GM19397 (cell line): ENCODE measurements at regions not wholly inside any gene's neighbourhood (a gene's known extent, or its start where the extent isn't known, plus 50 kb on each side); places are given as distances from the start of the nearest gene placed in this dataset.
"Not testable (repeated sequence)": the region's sequence is repeated elsewhere in the genome, so short reads cannot be mapped to it uniquely, and the experiment has no call there.

Experiments
- ATAC-seq: cut with Tn5 transposase; IDR thresholded peaks from one replicate; pipeline ENCODE4 v1.9.1; 2021; ENCODE audit warnings: mild to moderate bottlenecking, moderate library complexity; ENCODE audit not compliant: unreplicated experiment

DNA sequence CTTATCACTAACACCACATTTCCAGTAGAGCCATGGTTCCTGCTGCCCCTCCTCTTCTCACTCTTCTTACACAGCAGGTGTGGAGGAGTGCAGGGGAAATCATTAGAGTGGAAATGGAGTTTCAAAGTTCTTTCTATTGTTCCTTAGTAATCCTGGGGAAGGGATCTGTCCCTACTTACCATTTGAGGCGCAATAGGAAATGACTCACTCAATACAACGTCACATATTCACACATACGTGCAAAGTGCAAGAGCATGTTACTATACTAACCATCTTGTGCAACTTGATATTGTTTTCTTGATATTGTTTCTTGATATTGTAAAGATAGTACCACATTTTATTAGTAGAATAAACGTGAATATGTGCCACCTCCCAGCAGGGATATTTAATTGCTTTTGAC lies 1010.2 kb downstream of the DNAJB9 start:
- no peak for ATAC-seq

DNA sequence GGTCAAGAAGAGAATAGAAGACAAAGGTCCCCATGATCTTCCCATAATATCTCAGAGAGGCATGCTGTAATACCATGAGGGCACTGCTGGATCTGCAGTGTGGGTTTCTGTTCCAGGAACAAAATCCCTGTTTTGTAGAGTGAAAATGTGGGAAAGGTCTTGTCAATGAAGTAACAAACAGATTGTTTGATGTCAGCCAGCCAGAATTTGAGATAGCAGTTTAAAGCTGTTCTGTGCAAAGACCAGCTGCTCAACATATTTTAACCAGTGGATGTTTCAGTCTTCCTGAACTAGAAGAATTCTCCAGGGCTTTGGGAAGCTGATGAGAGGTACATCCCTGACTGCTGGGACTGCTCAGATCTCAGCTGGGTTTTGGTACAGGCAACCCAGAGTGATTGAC lies 1012.5 kb downstream of the DNAJB9 start:
- no peak for ATAC-seq

DNA sequence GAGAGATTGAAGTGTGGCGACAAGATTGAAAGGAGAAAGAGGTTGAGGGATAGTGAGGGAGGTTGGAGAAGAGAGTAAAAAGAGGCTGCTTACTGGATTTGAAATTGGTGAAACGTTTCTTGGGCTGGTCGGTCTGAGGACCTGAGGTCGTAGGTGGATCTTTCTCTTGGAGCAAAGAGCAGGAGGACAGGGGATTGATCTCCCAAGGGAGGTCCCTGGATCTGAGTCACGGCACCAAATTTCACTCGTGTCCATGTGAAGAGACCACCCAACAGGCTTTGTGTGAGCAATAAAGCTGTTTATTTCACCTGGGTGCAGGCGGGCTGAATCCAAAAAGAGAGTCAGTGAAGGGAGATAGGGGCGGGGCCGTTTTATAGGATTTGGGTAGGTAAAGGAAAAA lies 1027.3 kb downstream of the DNAJB9 start:
- ATAC-seq, result not testable (repeated sequence)

DNA sequence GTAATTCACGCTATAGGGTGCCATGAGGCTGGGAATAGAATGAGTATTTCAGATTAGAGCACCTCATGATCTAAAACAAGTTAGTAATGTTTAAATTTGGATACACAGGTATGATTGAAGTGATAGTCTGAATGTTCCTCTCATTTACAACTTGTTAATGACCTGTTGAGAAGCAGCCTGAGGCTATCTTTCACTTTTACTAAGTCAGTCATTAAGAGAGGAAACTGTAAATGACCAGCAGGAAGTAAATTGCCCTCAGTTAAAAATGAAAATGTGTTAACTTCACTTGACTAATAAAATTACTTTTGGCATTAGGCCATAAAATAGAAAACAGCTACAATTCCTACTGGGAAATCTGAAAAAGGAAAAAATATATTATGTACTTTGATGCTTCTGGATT lies 1042.0 kb downstream of the DNAJB9 start:
- no peak for ATAC-seq

DNA sequence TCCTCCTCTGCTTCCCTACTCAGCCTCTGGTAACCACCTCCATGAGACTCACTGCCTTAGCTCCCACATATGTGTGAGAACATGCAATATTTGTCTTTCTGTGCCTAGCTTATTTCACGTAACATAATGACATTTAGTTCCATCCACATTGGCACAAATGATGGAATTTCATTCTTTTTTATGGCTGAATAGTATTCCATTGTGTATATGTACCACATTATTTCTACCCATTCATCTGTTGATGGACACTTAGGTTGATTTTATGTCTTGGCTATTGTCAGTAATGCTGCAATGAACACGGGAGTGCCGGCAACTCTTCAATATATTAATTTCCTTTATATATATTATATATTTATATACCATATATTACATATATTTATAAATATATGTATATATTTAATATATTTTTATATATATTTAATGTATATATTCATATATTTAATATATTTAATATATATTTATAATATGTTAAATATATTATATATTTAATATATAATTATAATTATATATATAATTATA lies 1046.9 kb downstream of the DNAJB9 start:
- no peak for ATAC-seq

DNA sequence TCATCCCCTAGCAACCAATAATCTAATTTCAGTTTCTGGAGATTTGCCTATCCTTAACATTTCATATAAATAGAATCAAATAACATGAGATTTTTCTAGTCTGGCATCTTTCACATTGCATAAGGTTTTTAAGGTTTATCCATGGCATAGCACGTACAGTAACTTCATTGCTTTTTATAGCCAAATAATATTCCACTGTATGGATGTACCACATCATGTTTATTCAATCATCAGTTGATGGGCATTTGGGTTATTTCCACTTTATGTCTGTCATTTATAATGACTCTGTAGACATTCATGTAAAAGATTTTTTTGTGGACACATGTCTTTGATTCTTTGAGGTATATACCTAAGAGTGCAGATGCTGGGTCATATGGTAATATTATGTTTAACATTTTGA lies 1052.6 kb downstream of the DNAJB9 start:
- ATAC-seq, result no peak

DNA sequence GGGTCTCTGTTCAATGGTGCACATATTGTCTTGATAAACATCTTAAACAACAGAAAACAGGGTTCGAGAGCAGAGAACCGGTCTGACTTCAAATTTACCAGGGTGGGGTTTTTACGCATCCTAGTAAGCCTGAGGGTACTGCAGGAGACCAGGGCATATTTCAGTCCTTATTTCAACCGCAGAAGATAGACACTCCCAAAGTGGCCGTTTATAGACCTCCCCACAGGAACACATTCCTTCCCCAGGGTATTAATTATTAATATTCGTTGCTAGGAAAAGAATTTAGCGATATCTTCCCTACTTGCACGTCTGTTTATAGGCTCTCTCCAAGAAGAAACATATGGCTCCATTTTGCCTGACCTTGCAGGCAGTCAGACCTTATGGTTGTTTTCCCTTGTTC lies 1063.2 kb downstream of the DNAJB9 start:
- not testable (repeated sequence) for ATAC-seq

DNA sequence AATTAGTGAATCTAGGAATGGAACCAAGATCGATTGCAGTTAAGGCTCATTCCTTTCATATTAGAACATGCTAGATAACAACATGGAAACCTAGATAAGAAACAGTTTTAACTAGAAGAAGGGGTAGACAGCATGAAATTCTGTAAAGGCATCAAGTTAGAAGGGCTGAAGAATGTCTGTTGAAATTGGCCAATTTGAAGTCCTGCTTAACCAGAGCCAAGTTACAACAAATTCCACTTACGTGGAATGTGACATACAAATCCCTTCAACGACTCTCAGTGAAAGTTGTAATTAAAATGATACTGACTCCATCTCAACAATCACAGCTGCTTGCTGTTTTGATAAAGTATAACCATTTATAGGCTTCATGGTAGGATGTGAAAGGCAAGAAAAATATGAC lies 1065.7 kb downstream of the DNAJB9 start:
- no peak for ATAC-seq

DNA sequence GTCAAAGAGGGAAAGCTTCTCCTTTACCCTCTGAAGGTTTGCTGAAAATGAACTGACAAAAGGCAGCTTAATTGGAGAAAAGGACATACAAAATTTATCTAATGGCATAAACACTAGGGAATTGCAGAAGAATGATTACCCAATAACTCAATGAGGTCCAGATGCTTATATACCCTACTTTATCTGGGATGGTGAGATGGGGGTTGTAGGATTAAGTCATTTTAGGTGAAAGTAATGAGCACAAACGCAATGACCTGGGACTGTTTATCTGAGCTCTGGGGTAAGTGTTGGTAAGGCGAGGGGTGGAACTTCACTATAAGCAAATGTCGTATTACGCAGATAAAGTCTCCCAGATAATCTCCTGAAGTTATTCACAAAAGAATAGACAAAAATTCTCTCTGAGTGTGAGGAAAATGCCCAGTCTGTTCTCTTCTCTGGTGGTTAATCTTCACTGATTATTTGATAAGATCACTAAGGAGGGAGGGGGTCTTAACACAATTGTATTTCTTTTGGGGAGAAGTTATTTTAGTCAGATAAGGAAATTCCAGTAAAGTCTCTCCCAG lies 1067.8 kb downstream of the DNAJB9 start:
- no peak for ATAC-seq

DNA sequence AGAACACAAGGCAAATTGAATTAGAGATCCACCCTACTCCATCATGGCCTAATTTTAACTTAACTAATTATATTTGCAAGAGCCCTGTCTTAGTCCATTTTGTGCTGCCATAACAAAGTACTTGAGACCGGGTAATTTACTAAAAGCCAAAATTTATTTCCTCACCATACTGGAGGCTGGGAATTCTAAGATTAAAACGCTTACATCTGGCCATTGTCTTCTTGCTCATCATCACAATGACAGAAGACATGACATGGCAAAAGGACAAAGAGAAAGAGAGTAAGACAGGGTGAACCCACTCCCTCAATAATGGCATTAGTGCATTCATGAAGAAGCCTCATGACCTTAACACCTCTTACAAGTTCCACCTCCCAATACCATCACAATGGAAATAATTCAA lies 1068.6 kb downstream of the DNAJB9 start:
- no peak for ATAC-seq

DNA sequence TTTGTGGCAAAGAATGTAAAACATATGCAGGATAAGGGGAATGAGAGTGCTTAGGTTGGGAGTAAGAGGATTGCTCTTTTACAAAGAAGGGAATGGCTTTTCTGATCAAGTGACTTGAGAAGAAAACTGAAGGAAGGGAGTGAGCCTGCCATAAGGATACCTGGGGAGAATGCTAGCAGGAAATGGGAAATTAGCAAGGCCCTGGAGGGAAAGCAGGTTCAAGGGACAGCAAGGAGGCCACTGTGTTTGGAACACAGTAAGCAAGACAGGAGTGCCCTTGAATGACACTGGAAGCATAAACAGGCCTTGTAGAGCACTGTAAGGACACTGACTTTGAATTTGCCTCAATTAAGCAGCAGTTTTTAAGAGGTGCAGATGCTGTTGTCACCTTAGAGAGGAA lies 1069.9 kb downstream of the DNAJB9 start:
- no peak for ATAC-seq

DNA sequence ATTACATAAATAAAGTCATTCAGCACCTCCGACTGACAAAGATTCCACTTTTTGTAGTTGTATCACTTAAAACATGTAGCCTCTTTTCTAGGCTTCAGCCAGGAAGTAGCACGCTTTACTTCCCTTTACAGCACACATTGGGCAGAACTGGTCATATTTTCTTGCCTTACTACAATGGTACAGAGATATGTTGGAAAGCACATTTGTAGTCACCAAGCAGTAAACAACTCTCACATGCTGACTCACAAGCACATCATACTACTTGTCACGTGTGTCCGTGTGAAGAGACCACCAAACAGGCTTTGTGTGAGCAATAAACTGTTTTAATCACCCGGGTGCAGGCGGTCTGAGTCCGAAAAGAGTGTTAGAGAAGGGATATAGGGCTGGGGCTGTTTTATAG lies 1071.8 kb downstream of the DNAJB9 start:
- ATAC-seq, result no peak

DNA sequence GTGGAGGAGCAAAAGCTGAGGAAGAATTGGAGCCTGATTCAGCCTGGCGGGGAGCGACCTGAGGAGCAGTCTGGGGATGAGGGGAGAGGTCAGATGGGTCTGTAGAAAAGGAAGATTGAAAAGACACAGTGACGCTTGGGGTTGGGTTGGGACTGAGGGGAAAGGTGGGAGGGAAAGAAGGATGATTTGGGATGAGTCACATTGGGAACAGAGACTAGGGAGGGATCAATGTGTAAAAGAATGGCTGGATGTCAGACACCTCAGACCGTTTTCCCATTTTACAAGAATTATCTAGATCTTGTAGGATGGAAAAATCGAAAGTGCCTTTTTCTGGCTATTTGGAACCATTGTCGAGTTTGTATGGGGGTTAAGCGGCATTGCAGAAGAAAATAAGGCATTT lies 1076.5 kb downstream of the DNAJB9 start:
- ATAC-seq, result no peak

DNA sequence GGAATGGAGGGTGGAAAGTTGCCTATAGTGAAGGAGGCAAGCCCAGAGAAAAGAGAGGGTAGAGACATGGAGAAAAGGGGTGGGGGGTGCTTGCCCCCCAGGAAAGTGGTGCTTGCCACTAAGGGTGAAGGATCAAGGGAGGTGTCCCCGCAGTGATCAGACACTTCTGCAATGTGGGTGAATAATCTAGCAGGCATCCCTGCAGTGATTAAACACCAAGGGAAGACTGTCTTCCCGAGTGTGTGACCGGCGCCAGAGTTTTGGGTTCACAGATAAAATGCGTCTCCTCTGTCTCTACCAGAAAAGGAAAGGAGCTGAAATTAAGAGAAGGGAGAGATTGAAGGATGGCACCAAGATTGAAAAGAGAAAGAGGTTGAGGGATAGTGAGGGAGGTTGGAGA lies 1076.9 kb downstream of the DNAJB9 start:
- ATAC-seq, result not testable (repeated sequence)

DNA sequence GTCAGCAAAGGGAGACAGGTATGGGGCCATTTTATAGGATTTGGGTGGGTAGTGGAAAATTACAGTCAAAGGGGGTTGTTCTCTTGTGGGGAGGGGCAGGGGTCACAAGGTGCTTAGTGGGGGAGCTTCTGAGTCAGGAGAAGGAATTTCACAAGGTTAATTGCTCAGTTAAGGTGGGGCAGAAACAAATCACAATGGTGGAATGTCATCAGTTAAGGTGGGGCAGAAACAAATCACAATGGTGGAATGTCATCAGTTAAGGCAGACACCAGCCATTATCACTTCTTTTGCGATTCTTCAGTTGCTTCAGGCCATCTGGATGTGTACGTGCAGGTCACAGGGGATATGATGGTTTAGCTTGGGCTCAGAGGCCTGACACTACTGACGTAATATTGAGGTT lies 1077.6 kb downstream of the DNAJB9 start:
- ATAC-seq, result not testable (repeated sequence)

DNA sequence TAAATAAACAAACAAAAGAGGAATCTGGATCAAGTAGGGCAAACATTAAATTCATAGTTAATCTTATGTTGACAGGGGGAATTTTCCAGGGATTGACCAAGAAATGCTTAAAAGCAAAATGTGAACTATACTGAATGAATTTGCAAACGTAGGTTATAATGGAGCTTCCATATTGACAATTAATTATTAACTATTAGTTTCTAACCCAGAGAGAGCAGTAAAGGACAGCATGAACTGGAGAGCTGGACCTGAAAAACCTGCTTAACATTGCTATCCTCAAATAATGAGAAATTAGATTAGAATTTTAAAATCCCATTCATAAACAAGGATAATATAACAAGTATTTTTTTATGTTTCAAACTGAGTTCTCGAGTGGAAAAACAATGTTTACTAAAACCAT lies 1089.6 kb downstream of the DNAJB9 start:
- ATAC-seq, result no peak

DNA sequence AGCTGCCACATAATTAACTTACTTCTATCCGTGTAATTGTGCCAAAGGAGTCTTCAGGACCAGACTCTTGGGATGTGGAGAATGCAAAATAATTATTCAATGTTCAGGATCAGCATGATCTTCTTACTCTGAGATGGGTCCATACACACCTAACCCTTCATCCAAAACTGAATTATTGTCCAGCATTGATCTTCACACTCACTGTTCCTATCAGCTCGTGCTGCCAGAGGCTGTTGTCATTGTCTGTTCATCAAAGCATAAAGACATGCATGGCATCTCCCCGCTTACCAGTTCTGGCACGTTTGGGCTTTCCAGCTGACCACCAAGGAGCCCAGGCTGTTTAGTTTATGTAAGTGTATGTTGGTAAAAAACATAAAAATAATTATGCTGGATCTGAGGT lies 1090.7 kb downstream of the DNAJB9 start:
- no peak for ATAC-seq

DNA sequence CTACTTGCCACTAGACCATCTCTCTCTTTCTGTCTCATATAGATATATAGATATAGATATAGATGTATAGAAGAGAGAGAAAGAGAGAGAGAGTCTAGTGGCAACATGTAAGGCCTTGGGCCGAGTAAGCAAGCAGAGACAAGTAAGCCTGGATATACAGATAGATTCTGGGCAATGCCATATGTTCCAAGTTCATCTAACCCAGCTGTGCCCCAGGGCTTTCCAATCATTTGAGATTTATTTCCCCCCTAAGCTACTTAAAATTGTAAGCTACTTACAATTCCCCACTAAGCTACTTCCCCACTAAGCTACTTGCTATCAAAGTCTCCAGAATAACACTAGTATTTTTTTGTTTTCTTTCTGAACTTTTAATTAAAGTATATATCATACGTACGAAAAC lies 1094.1 kb downstream of the DNAJB9 start:
- no peak for ATAC-seq

DNA sequence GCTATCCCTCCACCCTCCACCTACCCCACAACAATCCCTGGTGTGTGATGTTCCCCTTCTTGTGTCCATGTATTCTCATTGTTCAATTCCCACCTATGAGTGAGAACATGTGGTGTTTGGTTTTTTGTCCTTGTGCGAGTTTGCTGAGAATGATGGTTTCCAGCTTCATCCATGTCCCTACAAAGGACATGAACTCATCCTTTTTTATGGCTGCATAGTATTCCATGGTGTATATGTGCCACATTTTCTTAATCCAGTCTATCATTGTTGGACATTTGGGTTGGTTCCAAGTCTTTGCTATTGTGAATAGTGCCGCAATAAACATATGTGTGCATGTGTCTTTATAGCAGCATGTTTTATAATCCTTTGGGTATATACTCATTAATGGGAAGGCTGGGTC lies 1117.6 kb downstream of the DNAJB9 start:
- ATAC-seq, result not testable (repeated sequence)

DNA sequence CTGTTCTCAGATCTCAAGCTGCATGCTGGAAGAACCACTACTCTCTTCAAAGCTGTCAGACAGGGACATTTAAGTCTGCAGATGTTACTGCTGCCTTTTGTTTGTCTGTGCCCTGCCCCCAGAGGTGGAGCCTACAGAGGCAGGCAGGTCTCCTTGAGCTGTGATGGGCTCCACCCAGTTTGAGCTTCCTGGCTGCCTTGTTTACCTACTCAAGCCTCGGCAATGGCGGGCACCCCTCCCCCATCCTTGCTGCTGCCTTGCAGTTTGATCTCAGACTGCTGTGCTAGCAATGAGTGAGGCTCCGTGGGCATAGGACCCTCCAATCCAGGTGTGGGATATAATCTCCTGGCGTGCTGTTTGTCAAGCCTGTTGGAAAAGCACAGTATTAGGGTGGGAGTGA lies 1122.9 kb downstream of the DNAJB9 start:
- not testable (repeated sequence) for ATAC-seq

DNA sequence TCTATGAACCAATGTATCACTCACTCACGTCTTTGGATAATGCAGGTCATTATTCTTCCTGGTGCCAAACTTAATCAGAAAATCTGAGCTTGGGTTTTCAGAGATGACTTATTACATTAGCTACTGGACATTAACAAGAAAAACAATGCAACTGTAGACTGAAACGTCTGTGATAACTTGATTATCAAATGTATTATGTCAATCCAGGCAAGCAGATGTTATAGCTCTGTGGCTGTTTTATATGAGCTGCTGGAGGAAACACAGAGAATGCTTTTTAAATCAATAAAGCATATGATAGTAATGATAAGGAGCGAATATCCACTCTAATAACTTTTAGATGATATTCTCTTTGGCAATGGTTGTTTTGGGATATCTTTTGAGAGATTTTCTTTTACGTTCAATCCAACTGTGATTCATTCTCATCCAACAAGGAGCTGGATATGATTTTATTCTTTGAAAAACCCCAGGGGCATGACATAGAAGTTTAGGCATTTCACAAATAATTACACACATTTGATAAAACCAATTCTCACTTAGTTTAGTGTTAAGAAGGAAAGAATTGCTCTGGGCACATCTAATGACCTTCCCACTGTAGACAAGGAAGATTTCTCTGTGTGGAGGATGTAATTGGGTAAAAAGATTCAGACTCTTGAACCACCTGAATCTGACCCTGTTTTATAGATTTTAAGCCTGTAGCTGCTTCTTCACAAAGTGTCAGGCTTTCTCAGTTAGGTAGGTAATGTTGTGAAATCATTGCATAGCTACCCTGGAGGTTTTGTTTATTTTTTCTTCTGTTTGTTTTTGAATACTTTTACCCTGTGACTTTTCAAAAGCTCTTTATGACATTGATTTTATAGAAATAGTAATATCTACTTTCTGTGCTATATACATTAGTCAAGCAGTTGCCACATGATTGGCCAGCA lies 1124.7 kb downstream of the DNAJB9 start:
- no peak for ATAC-seq

DNA sequence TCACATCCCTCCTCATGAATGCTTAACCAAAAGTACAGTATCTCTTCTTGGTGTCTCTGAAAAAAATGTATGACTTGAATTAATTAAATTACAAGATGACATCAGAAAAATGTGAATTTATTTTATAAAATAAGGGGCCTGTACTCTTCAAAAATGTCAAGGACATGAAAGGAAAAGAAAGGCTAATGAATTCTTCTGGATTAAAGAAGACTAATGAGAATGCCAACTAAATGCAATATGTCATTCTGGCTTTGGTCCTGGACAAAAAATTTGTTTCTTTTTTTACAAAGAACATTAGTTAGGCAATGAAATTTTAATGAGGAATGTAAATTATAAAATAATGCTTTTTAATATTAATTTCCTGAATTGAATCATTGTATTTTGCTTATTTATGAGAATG lies 1125.7 kb downstream of the DNAJB9 start:
- no peak for ATAC-seq
